ENCODE measurements at regions not wholly inside any gene's neighbourhood (a gene's known extent, or its start where the extent isn't known, plus 50 kb on each side); places are given as distances from the start of the nearest gene placed in this dataset.
A peak's percentile ranks its signal among the peaks of the same experiment; 100 is the strongest.
"Not testable (repeated sequence)": the region's sequence is repeated elsewhere in the genome, so short reads cannot be mapped to it uniquely, and the experiment has no call there.

- no peak for DNase-seq (ENCODE audit: low read depth in 3 of 3)
Observed at GRCh38 chr7:55303220-55303619, 61.9 kb upstream of the LANCL2 start.

GRCh38 chr7:55304018-55304762 is 60.9 kb upstream of the LANCL2 start:
- DNase-seq (ENCODE audit: low read depth in 3 of 3) = no peak

GRCh38 chr7:55305135-55305534 is 60.0 kb upstream of the LANCL2 start:
- DNase-seq (ENCODE audit: low read depth in 3 of 3) = no peak

- DNase-seq (ENCODE audit: low read depth in 3 of 3) = no peak
Observed at GRCh38 chr7:55306331-55306730, 58.8 kb upstream of the LANCL2 start.

- DNase-seq (ENCODE audit: low read depth in 3 of 3) = no peak
Observed at GRCh38 chr7:55307123-55307916, 57.8 kb upstream of the LANCL2 start.

- no peak for DNase-seq (ENCODE audit: low read depth in 3 of 3)
Observed at GRCh38 chr7:55308186-55308929, 56.8 kb upstream of the LANCL2 start.

GRCh38 chr7:55309040-55309991 is 55.8 kb upstream of the LANCL2 start:
- peak; percentile 11 to 71 (median 53) for DNase-seq (ENCODE audit: low read depth in 3 of 3)

- no peak for DNase-seq (ENCODE audit: low read depth in 3 of 3)
Observed at GRCh38 chr7:55310287-55311025, 54.7 kb upstream of the LANCL2 start.

- not testable (repeated sequence) for DNase-seq (ENCODE audit: low read depth in 3 of 3)
Observed at GRCh38 chr7:55311892-55312291, 53.2 kb upstream of the LANCL2 start.

- DNase-seq (ENCODE audit: low read depth in 3 of 3) = not testable (repeated sequence)
Observed at GRCh38 chr7:55313671-55314070, 51.5 kb upstream of the LANCL2 start.

GRCh38 chr7:55314967-55315366 is 50.2 kb upstream of the LANCL2 start:
- no peak for DNase-seq (ENCODE audit: low read depth in 3 of 3)

Measured in stimulated activated CD4-positive, alpha-beta T cell treated with anti-CD3 and anti-CD28 coated beads, TNF-alpha, amount 100 ng/mL, for 24 hours (primary cell).